RWPE2 (cell line): ENCODE measurements at regions not wholly inside any gene's neighbourhood (a gene's known extent, or its start where the extent isn't known, plus 50 kb on each side); places are given as distances from the start of the nearest gene placed in this dataset.
"Not testable (repeated sequence)": the region's sequence is repeated elsewhere in the genome, so short reads cannot be mapped to it uniquely, and the experiment has no call there.

Source experiments
- ATAC-seq: fragments of 200-7000 bp; cut with Tn5 transposase; 3 replicates; pipeline ENCODE4 v1.9.1; 2021; ENCODE audit warnings: low read depth
- DNase-seq: peaks from one replicate; pipeline ENCODE4 v3.0.0-alpha.2; 2020; ENCODE audit warnings: low spot score
- H3K27ac ChIP-seq: fragments of 450-650 bp; 2 replicates; pipeline ENCODE4 v1.5.1; 2017; ENCODE audit warnings: mild to moderate bottlenecking; ENCODE audit not compliant: poor library complexity, severe bottlenecking
- H3K27me3 ChIP-seq: fragments of 250-450 bp; sonication (Bioruptor Pico); 2 replicates; pipeline ENCODE4 v1.5.1; 2021; ENCODE audit warnings: mild to moderate bottlenecking, moderate library complexity; ENCODE audit not compliant: insufficient read depth, poor library complexity, severe bottlenecking
- H3K36me3 ChIP-seq: fragments of 250-450 bp; sonication (Bioruptor Pico); 2 replicates; pipeline ENCODE4 v1.5.1; 2020; ENCODE audit warnings: low read depth, mild to moderate bottlenecking, moderate library complexity
- H3K4me1 ChIP-seq: fragments of 250-450 bp; sonication (Bioruptor Pico); 2 replicates; pipeline ENCODE4 v1.5.1; 2021; ENCODE audit warnings: mild to moderate bottlenecking, moderate library complexity; ENCODE audit not compliant: insufficient read depth, poor library complexity, severe bottlenecking
- H3K4me3 ChIP-seq: fragments of 250-450 bp; sonication (Bioruptor Pico); 2 replicates; pipeline ENCODE4 v1.5.1; 2021; ENCODE audit warnings: mild to moderate bottlenecking, moderate library complexity; ENCODE audit not compliant: severe bottlenecking
- H3K9me3 ChIP-seq: fragments of 250-450 bp; sonication (Bioruptor Pico); 2 replicates; pipeline ENCODE4 v1.5.1; 2021; ENCODE audit warnings: mild to moderate bottlenecking, moderate library complexity; ENCODE audit not compliant: severe bottlenecking
- TF ChIP-seq, protein P1 (sequence below): fragments of 450-650 bp; IDR thresholded peaks from one replicate; pipeline ENCODE4 v1.5.1; 2017; ENCODE audit warnings: mild to moderate bottlenecking, moderate library complexity; ENCODE audit not compliant: poor library complexity, severe bottlenecking

DNA sequence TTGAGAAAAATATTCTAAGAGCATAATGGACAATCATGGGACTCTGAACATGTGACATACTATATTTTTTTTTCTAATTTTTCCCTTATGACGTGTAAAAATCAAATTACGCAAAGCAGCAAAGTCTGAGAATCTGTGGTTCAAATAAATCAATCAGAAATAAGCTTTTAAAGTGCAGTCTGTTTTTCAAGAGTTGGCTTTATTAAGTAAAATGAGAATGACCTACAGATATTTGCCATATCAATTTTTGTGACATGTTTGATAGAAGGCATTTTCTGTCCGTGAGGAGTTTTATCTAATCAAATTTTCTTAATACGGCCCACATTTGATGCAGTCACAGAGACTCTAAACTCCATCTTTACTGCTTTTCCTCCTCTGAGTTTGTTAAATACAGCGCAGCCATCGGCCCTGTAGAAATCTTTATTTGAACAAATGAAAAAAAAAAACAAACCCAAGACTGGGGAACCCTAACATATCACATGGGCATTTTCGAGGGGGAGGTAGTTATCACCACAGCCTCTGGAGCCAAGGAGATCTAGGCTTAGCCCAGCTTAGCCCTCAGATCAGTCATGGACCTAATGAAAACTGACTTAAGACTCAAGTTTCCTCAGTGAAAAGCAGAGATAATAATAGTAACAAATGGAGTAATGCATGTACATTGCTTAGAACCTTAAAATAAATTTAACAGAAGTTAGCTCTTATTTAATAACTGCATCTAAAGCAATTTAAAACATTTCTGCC is 263.6 kb upstream of the C9orf72 start:
- DNase-seq (no peak), ATAC-seq (no peak)
- Histone ChIP-seq H3K36me3 (no peaks in the 10 kb centered on the region), H3K27ac (no peak overlapping the region), H3K27me3 (peaks cover 3% of the 10 kb centered on the region), H3K4me3 (no peak overlapping the region), H3K4me1 (no peaks in the 10 kb centered on the region), H3K9me3 (no peaks in the 10 kb centered on the region)
- TF ChIP-seq, protein P1, sequence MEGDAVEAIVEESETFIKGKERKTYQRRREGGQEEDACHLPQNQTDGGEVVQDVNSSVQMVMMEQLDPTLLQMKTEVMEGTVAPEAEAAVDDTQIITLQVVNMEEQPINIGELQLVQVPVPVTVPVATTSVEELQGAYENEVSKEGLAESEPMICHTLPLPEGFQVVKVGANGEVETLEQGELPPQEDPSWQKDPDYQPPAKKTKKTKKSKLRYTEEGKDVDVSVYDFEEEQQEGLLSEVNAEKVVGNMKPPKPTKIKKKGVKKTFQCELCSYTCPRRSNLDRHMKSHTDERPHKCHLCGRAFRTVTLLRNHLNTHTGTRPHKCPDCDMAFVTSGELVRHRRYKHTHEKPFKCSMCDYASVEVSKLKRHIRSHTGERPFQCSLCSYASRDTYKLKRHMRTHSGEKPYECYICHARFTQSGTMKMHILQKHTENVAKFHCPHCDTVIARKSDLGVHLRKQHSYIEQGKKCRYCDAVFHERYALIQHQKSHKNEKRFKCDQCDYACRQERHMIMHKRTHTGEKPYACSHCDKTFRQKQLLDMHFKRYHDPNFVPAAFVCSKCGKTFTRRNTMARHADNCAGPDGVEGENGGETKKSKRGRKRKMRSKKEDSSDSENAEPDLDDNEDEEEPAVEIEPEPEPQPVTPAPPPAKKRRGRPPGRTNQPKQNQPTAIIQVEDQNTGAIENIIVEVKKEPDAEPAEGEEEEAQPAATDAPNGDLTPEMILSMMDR, result no peak

DNA sequence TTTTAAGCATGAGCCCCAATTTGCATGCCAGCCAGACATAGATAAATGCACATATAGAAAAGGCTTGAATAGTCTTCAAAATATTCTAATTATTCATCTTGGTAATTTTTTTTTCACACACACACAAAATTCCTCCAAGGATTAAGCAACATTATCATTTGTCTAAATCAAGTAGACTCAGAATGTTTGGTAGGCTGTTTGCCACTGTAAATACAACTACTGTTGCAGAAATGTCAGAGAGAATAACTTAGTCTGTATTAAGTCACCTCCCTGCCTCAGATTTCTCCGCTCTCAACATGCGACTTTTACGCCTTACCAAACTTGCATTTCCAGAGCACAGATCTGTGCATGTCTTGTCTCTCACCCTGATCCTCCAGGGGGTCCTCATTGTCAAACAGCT is 265.6 kb upstream of the C9orf72 start:
- DNase-seq, result no peak
- H3K27me3 ChIP-seq, result peaks cover 3% of the 10 kb centered on the region
- H3K4me1 ChIP-seq, result no peaks in the 10 kb centered on the region
- H3K9me3 ChIP-seq, result no peaks in the 10 kb centered on the region
- H3K36me3 ChIP-seq, result no peaks in the 10 kb centered on the region
- ATAC-seq, result no peak
- H3K27ac ChIP-seq, result no peak overlapping the region
- no peak overlapping the region for H3K4me3 ChIP-seq
- TF ChIP-seq, protein P1, result no peak

DNA sequence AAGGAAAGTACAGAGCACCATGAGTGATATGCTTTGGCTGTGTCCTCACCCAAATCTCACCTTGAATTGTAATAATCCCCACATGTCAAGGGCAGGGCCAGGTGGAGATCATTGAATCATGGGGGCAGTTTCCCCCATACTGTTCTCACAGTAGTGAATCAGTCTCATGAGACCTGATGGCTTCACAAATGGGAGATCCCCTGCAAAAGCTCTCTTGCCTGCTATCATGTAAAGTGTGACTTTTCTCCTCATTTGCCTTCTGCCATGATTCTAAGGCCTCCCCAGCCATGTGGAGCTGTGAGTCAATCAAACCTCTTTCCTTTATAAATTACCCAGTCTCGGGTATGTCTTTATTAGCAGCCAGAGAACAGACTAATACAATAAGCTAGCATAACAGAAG is 266.5 kb upstream of the C9orf72 start:
- not testable (repeated sequence) for H3K4me3 ChIP-seq, H3K27me3 ChIP-seq, DNase-seq, H3K36me3 ChIP-seq, H3K9me3 ChIP-seq, ATAC-seq, H3K27ac ChIP-seq, H3K4me1 ChIP-seq

DNA sequence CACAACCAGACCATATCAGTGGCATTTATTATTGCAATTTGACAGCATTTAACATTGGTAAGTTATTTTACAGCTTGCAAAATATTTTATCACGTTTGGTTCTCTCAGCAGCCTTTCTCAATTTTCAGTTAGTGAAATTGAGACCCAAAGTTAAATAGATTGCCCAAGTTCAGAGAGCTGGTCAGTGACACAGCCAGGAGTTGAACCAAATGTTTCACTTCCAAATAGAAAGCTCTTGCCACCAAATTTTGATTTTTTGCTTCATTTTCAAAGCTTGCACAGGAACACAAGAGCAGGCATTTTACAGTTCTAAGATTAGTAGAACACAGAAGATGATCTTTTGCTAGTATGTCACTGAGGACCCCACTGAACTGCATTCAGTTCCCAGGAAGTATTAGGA is 271.5 kb upstream of the C9orf72 start:
- no peaks in the 10 kb centered on the region for H3K9me3 ChIP-seq
- H3K4me3 ChIP-seq, result no peak overlapping the region
- ATAC-seq (no peak), DNase-seq (no peak)
- no peak overlapping the region for H3K27ac ChIP-seq
- no peaks in the 10 kb centered on the region for H3K4me1 ChIP-seq
- TF ChIP-seq, protein P1, result no peak
- no peaks in the 10 kb centered on the region for H3K36me3 ChIP-seq
- H3K27me3 ChIP-seq, result peaks cover 3% of the 10 kb centered on the region

DNA sequence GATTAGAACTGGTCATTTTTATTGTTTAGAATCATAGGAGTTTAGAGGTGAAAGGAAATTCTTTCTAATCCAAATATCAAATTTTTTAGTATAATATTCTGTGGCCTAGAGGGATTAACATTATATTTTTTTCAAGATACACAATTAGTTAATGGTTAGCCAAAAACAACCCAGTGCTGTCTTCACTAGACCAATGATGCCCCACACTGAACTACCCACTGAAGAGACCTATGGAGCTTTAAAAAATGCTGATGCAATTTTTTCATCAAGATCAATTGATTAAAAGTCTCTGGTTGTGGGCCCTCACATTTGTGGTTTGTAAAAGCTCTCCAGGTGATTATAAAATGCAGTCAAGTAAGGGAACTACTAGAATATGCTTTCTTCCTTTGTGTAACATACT is 274.1 kb upstream of the C9orf72 start:
- no peak overlapping the region for H3K27ac ChIP-seq
- ATAC-seq, result no peak
- H3K36me3 ChIP-seq, result no peaks in the 10 kb centered on the region
- no peaks in the 10 kb centered on the region for H3K4me1 ChIP-seq
- H3K9me3 ChIP-seq, result no peaks in the 10 kb centered on the region
- TF ChIP-seq, protein P1, result no peak
- no peaks in the 10 kb centered on the region for H3K27me3 ChIP-seq
- no peak overlapping the region for H3K4me3 ChIP-seq
- DNase-seq, result no peak
